Astrocyte (in vitro differentiated cells and primary cell): ENCODE measurements at regions not wholly inside any gene's neighbourhood (a gene's known extent, or its start where the extent isn't known, plus 50 kb on each side); places are given as distances from the start of the nearest gene placed in this dataset.

Experiments used
- DNase-seq: peaks from one replicate; pipeline ENCODE4 v3.0.0-alpha.2; 2010; ENCODE audit warnings: low read depth
- FAIRE-seq: peaks from 2 replicates; lab custom pipeline; 2011; peaks lifted over from hg19 to GRCh38; lab: Jason Lieb, UNC
- H2AFZ ChIP-seq: 2 replicates; pipeline ENCODE4 v1.6.0; 2012; ENCODE audit warnings: low read depth, low read length, inconsistent platforms
- H3K27ac ChIP-seq: 2 replicates; pipeline ENCODE4 v1.5.1; 2011; ENCODE audit warnings: low read depth, low read length, inconsistent platforms
- H3K27me3 ChIP-seq: 2 replicates; pipeline ENCODE4 v1.6.0; 2011; ENCODE audit warnings: low read length, inconsistent platforms; ENCODE audit not compliant: insufficient read depth
- H3K36me3 ChIP-seq: 2 replicates; pipeline ENCODE4 v1.5.1; 2011; ENCODE audit warnings: low read length, inconsistent platforms; ENCODE audit not compliant: insufficient read depth
- H3K4me1 ChIP-seq: 2 replicates; pipeline ENCODE4 v1.5.1; 2011; ENCODE audit warnings: low read length, inconsistent platforms; ENCODE audit not compliant: insufficient read depth
- H3K4me2 ChIP-seq: 2 replicates; pipeline ENCODE4 v1.6.0; 2012; ENCODE audit warnings: low read length, inconsistent platforms
- H3K4me3 ChIP-seq: 2 replicates; pipeline ENCODE4 v1.5.1; 2011; ENCODE audit warnings: low read depth, mild to moderate bottlenecking, low read length, inconsistent platforms; ENCODE audit not compliant: insufficient read depth
- H3K79me2 ChIP-seq: 2 replicates; pipeline ENCODE4 v1.6.0; 2012; ENCODE audit warnings: mild to moderate bottlenecking, low read length, inconsistent platforms; ENCODE audit not compliant: insufficient read depth
- H3K9ac ChIP-seq: 2 replicates; pipeline ENCODE4 v1.6.0; 2012; ENCODE audit warnings: mild to moderate bottlenecking, low read length, inconsistent platforms
- H3K9me3 ChIP-seq: 2 replicates; pipeline ENCODE4 v1.5.1; 2012; ENCODE audit warnings: low read depth, mild to moderate bottlenecking, low read length, inconsistent platforms; ENCODE audit not compliant: insufficient read depth
- H4K20me1 ChIP-seq: 2 replicates; pipeline ENCODE4 v1.6.0; 2012; ENCODE audit warnings: low read length, inconsistent platforms; ENCODE audit not compliant: insufficient read depth
- H3K27ac Mint-ChIP-seq: one replicate; pipeline ENCODE4 v1.8.0; 2021; ENCODE audit warnings: mild to moderate bottlenecking, mixed read lengths; ENCODE audit not compliant: unreplicated experiment
- H3K27me3 Mint-ChIP-seq: one replicate; pipeline ENCODE4 v1.8.0; 2021; ENCODE audit warnings: low read depth, mixed read lengths; ENCODE audit not compliant: unreplicated experiment
- H3K36me3 Mint-ChIP-seq: one replicate; pipeline ENCODE4 v1.8.0; 2021; ENCODE audit warnings: low read depth, mixed read lengths; ENCODE audit not compliant: unreplicated experiment
- H3K4me1 Mint-ChIP-seq: one replicate; pipeline ENCODE4 v1.8.0; 2021; ENCODE audit warnings: low read depth, mixed read lengths; ENCODE audit not compliant: unreplicated experiment
- H3K4me3 Mint-ChIP-seq: one replicate; pipeline ENCODE4 v1.8.0; 2021; ENCODE audit warnings: mild to moderate bottlenecking, moderate library complexity, mixed read lengths; ENCODE audit not compliant: unreplicated experiment
- H3K9me3 Mint-ChIP-seq: one replicate; pipeline ENCODE4 v1.8.0; 2021; ENCODE audit warnings: mild to moderate bottlenecking, mixed read lengths; ENCODE audit not compliant: unreplicated experiment
- EZH2 ChIP-seq: IDR thresholded peaks from 2 replicates; pipeline ENCODE4 v1.6.1; 2012; ENCODE audit warnings: mild to moderate bottlenecking, low read length, inconsistent platforms; ENCODE audit not compliant: insufficient read depth
- TF ChIP-seq, protein P1 (sequence below): IDR thresholded peaks from 2 replicates; pipeline ENCODE4 v1.5.1; 2011; ENCODE audit warnings: low read depth, mild to moderate bottlenecking, inconsistent platforms, low read length, moderate library complexity; ENCODE audit not compliant: insufficient read depth

- H3K9ac ChIP-seq, result no peak overlapping the region
- H3K36me3 ChIP-seq, result no peaks in the 10 kb centered on the region
- peaks cover 9% of the 10 kb centered on the region for H3K9me3 ChIP-seq
- H3K4me1 ChIP-seq, result no peaks in the 10 kb centered on the region
- H3K36me3 Mint-ChIP-seq, result no peaks in the 10 kb centered on the region
- H3K9me3 Mint-ChIP-seq, result no peaks in the 10 kb centered on the region
- H3K27me3 Mint-ChIP-seq, result no peaks in the 10 kb centered on the region
- H3K27ac Mint-ChIP-seq, result no peak overlapping the region
- FAIRE-seq (no peak), DNase-seq (no peak)
- H3K27ac ChIP-seq, result no peak overlapping the region
- TF ChIP-seq, protein P1, sequence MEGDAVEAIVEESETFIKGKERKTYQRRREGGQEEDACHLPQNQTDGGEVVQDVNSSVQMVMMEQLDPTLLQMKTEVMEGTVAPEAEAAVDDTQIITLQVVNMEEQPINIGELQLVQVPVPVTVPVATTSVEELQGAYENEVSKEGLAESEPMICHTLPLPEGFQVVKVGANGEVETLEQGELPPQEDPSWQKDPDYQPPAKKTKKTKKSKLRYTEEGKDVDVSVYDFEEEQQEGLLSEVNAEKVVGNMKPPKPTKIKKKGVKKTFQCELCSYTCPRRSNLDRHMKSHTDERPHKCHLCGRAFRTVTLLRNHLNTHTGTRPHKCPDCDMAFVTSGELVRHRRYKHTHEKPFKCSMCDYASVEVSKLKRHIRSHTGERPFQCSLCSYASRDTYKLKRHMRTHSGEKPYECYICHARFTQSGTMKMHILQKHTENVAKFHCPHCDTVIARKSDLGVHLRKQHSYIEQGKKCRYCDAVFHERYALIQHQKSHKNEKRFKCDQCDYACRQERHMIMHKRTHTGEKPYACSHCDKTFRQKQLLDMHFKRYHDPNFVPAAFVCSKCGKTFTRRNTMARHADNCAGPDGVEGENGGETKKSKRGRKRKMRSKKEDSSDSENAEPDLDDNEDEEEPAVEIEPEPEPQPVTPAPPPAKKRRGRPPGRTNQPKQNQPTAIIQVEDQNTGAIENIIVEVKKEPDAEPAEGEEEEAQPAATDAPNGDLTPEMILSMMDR, result no peak
- TF ChIP-seq EZH2, result no peak
- no peak overlapping the region for H3K4me2 ChIP-seq
- H3K4me1 Mint-ChIP-seq, result no peaks in the 10 kb centered on the region
- H3K4me3 Mint-ChIP-seq, result no peak overlapping the region
- no peaks in the 10 kb centered on the region for H3K27me3 ChIP-seq
- H2AFZ ChIP-seq, result no peak overlapping the region
- H4K20me1 ChIP-seq, result no peaks in the 10 kb centered on the region
- no peaks in the 10 kb centered on the region for H3K79me2 ChIP-seq
- H3K4me3 ChIP-seq, result no peak overlapping the region
Measured at GRCh38 chr2:2860589-2861300, 516.9 kb downstream of the EIPR1 start.

GRCh38 chr2:2859732-2860131 lies 517.9 kb downstream of the EIPR1 start:
- TF ChIP-seq, protein P1, result no peak
- TF ChIP-seq EZH2, result no peak
- Mint-ChIP-seq H3K36me3 (no peaks in the 10 kb centered on the region), H3K27me3 (no peaks in the 10 kb centered on the region), H3K9me3 (no peaks in the 10 kb centered on the region), H3K27ac (no peak overlapping the region), H3K4me3 (no peak overlapping the region), H3K4me1 (no peaks in the 10 kb centered on the region)
- Histone ChIP-seq H3K4me3 (no peak overlapping the region), H3K27me3 (no peaks in the 10 kb centered on the region), H2AFZ (no peak overlapping the region), H3K9me3 (peaks cover 9% of the 10 kb centered on the region), H3K4me2 (no peak overlapping the region), H4K20me1 (no peaks in the 10 kb centered on the region), H3K79me2 (no peaks in the 10 kb centered on the region), H3K36me3 (no peaks in the 10 kb centered on the region), H3K4me1 (no peaks in the 10 kb centered on the region), H3K9ac (no peak overlapping the region), H3K27ac (no peak overlapping the region)
- FAIRE-seq, result no peak
- DNase-seq, result no peak

DNA sequence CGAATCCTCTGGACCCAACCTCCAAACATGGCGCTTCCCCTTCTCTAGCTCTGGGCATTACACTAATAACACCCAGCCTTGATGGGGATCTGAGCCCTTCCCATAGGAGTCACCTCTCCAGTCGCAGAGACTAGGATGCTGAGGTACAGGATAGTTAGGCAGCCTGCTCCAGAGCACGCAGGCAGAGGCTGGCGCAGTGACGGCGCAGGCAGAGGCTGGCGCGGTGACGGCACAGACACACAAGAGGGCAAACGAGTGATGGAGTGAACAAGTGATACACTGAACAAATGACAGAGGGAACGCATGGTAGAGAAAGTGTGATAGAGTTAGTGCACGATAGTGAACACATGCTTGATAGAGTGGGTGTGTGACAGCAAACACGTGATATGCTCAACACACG lies 518.5 kb downstream of the EIPR1 start:
- H3K27me3 Mint-ChIP-seq, result no peaks in the 10 kb centered on the region
- H4K20me1 ChIP-seq, result no peaks in the 10 kb centered on the region
- peaks cover 9% of the 10 kb centered on the region for H3K9me3 ChIP-seq
- no peak overlapping the region for H3K9ac ChIP-seq
- H3K27ac Mint-ChIP-seq, result no peak overlapping the region
- H3K36me3 ChIP-seq, result no peaks in the 10 kb centered on the region
- no peaks in the 10 kb centered on the region for H3K79me2 ChIP-seq
- no peak overlapping the region for H3K4me3 Mint-ChIP-seq
- H3K4me1 Mint-ChIP-seq, result no peaks in the 10 kb centered on the region
- FAIRE-seq (no peak), DNase-seq (no peak)
- H3K36me3 Mint-ChIP-seq, result no peaks in the 10 kb centered on the region
- no peak for TF ChIP-seq EZH2
- TF ChIP-seq, protein P1, result no peak
- H3K4me1 ChIP-seq, result no peaks in the 10 kb centered on the region
- no peaks in the 10 kb centered on the region for H3K27me3 ChIP-seq
- no peak overlapping the region for H3K4me2 ChIP-seq
- no peak overlapping the region for H3K27ac ChIP-seq
- H3K9me3 Mint-ChIP-seq, result no peaks in the 10 kb centered on the region
- no peak overlapping the region for H2AFZ ChIP-seq
- no peak overlapping the region for H3K4me3 ChIP-seq
